ENCODE measurements at regions not wholly inside any gene's neighbourhood (a gene's known extent, or its start where the extent isn't known, plus 50 kb on each side); places are given as distances from the start of the nearest gene placed in this dataset.

DNA sequence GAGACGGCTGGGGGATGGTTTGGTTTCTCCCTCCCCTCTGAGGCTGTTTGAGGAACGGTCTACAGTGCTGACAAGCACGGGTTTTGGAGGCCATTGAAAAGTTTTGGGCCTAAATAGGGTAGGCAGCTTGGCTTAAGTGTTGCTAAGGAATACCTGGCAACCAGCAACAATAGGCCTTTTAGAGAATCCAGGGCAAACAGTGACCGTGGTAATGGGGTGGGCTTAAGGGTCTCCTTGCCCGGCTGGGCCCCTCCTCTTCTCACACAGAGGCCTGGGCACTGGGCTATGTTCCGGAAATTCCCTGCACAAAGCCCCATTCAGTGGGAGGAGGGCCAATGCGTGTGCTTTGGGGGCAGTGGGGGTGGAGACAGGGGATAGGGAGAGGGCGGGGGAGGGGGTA is 55.4 kb downstream of the ASCL1 start:
- ChIA-PET CTCF (no interaction called here), POLR2A (no interaction called here), RAD21 (ENCODE audit: low non-redundant PET in 1 of 2, low total read pairs in 2 of 2, uncharacterized antibody in 2 of 2, unreplicated experiment in 2 of 2) (no interaction called here)
- Histone ChIP-seq H3K27ac (ENCODE audit: low read depth, low read length) (no peak overlapping the region), H2AFZ (ENCODE audit: low read depth, low read length, poor library complexity, severe bottlenecking) (no peak overlapping the region), H3K4me3 (replicated peaks in 1 of 2; ENCODE audit: low read depth in 1 of 2, low read length in 2 of 2) (no peak overlapping the region), H3K4me1 (ENCODE audit: control insufficient read depth in 1 of 2, insufficient read depth in 2 of 2, low read length in 2 of 2) (no peaks in the 10 kb centered on the region), H3K36me3 (ENCODE audit: control insufficient read depth in 1 of 2, insufficient read depth in 2 of 2, low read length in 2 of 2) (no peaks in the 10 kb centered on the region), H3K9me2 (ENCODE audit: insufficient read depth) (no peaks in the 10 kb centered on the region), H3K4me2 (ENCODE audit: low read length) (no peak overlapping the region), H3K79me2 (ENCODE audit: insufficient read depth, low read length) (no peaks in the 10 kb centered on the region), H3K9me3 (ENCODE audit: control insufficient read depth in 1 of 2, insufficient read depth in 1 of 2, low read depth in 1 of 2, low read length in 2 of 2) (no peaks in the 10 kb centered on the region), H4K20me1 (ENCODE audit: insufficient read depth) (no peaks in the 10 kb centered on the region), H3K27me3 (ENCODE audit: insufficient read depth, low read length) (peaks cover 9% of the 10 kb centered on the region; the same call in 1 of the 2 replicates), H3K9ac (ENCODE audit: low read length) (no peak overlapping the region)
- intact Hi-C loops (cut with micrococcal nuclease) = no loop called here
- BruUV-seq (replicated peaks) = no TSS peak
- ATAC-seq (no peak), DNase-seq (ENCODE audit: low read depth, low spot score) (no peak)
- no peak for TF ChIP-seq ELF1 (IDR thresholded peaks at IDR 0.05; ENCODE audit: borderline replicate concordance, low read depth)
- TF ChIP-seq CBX3 (IDR thresholded peaks at IDR 0.05; ENCODE audit: low read depth) = no peak
- TF ChIP-seq EZH2phosphoT487 (IDR thresholded peaks at IDR 0.05; ENCODE audit: borderline replicate concordance) = no peak
- TF ChIP-seq EZH2 (IDR thresholded peaks at IDR 0.05) = no peak
- TF ChIP-seq, protein P1, sequence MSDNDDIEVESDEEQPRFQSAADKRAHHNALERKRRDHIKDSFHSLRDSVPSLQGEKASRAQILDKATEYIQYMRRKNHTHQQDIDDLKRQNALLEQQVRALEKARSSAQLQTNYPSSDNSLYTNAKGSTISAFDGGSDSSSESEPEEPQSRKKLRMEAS (IDR thresholded peaks at IDR 0.05) = no peak
- no peak for TF ChIP-seq YY1 (IDR thresholded peaks at IDR 0.05; ENCODE audit: extremely low read depth, insufficient replicate concordance, low read depth, low read length)

DNA sequence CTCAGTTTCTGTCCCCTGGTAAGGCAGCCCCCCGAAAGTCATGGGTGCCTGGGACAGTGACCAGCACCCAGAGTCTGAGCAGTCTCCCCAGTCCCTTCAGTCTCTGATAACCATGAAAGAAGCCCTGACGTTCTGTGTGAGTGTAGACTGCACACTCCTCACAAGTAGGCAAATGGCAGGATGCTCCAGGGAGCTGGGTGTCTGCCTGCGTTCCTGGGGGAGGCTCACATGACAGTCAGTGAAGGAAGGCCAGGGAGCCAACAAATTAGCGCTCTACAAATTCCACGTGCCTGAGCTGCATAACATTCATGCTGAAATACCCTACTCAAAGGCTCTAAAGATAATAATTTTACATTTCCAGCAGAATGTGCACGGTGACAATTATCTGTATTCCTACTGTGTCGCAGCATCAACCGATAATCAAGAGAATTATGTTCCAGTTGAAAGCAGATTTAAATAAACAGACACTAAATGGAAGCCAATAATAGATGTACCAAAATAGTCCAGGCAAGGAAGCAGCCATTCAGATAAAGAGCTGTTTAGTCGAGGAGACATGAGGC is 56.3 kb downstream of the ASCL1 start:
- no peaks in the 10 kb centered on the region for H3K9me2 ChIP-seq (ENCODE audit: insufficient read depth)
- H2AFZ ChIP-seq (ENCODE audit: low read depth, low read length, poor library complexity, severe bottlenecking) = no peak overlapping the region
- no peaks in the 10 kb centered on the region for H3K4me1 ChIP-seq (ENCODE audit: control insufficient read depth in 1 of 2, insufficient read depth in 2 of 2, low read length in 2 of 2)
- ChIA-PET RAD21 (ENCODE audit: low non-redundant PET in 1 of 2, low total read pairs in 2 of 2, uncharacterized antibody in 2 of 2, unreplicated experiment in 2 of 2) (no interaction called here), POLR2A (no interaction called here), CTCF (no interaction called here)
- H3K36me3 ChIP-seq (ENCODE audit: control insufficient read depth in 1 of 2, insufficient read depth in 2 of 2, low read length in 2 of 2) = no peaks in the 10 kb centered on the region
- intact Hi-C loops (cut with micrococcal nuclease) = no loop called here
- no peaks in the 10 kb centered on the region for H3K9me3 ChIP-seq (ENCODE audit: control insufficient read depth in 1 of 2, insufficient read depth in 1 of 2, low read depth in 1 of 2, low read length in 2 of 2)
- H3K9ac ChIP-seq (ENCODE audit: low read length) = no peak overlapping the region
- H3K27me3 ChIP-seq (ENCODE audit: insufficient read depth, low read length) = peaks cover 9% of the 10 kb centered on the region; the same call in 1 of the 2 replicates
- H3K79me2 ChIP-seq (ENCODE audit: insufficient read depth, low read length) = no peaks in the 10 kb centered on the region
- no peak overlapping the region for H3K4me3 ChIP-seq (replicated peaks in 1 of 2; ENCODE audit: low read depth in 1 of 2, low read length in 2 of 2)
- BruUV-seq (replicated peaks) = no TSS peak
- ATAC-seq (no peak), DNase-seq (ENCODE audit: low read depth, low spot score) (no peak)
- H3K27ac ChIP-seq (ENCODE audit: low read depth, low read length) = no peak overlapping the region
- no peak overlapping the region for H3K4me2 ChIP-seq (ENCODE audit: low read length)
- no peaks in the 10 kb centered on the region for H4K20me1 ChIP-seq (ENCODE audit: insufficient read depth)
- TF ChIP-seq RAD21 (IDR thresholded peaks at IDR 0.05; ENCODE audit: low read depth) = no peak
- TF ChIP-seq, protein P2, sequence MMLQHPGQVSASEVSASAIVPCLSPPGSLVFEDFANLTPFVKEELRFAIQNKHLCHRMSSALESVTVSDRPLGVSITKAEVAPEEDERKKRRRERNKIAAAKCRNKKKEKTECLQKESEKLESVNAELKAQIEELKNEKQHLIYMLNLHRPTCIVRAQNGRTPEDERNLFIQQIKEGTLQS (IDR thresholded peaks at IDR 0.05) = no peak
- TF ChIP-seq, protein P3, sequence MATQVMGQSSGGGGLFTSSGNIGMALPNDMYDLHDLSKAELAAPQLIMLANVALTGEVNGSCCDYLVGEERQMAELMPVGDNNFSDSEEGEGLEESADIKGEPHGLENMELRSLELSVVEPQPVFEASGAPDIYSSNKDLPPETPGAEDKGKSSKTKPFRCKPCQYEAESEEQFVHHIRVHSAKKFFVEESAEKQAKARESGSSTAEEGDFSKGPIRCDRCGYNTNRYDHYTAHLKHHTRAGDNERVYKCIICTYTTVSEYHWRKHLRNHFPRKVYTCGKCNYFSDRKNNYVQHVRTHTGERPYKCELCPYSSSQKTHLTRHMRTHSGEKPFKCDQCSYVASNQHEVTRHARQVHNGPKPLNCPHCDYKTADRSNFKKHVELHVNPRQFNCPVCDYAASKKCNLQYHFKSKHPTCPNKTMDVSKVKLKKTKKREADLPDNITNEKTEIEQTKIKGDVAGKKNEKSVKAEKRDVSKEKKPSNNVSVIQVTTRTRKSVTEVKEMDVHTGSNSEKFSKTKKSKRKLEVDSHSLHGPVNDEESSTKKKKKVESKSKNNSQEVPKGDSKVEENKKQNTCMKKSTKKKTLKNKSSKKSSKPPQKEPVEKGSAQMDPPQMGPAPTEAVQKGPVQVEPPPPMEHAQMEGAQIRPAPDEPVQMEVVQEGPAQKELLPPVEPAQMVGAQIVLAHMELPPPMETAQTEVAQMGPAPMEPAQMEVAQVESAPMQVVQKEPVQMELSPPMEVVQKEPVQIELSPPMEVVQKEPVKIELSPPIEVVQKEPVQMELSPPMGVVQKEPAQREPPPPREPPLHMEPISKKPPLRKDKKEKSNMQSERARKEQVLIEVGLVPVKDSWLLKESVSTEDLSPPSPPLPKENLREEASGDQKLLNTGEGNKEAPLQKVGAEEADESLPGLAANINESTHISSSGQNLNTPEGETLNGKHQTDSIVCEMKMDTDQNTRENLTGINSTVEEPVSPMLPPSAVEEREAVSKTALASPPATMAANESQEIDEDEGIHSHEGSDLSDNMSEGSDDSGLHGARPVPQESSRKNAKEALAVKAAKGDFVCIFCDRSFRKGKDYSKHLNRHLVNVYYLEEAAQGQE (IDR thresholded peaks at IDR 0.05; ENCODE audit: low read depth) = no peak
- no peak for TF ChIP-seq POLR2A (IDR thresholded peaks at IDR 0.05; ENCODE audit: borderline replicate concordance, extremely low read depth, insufficient read depth, insufficient read length)
- TF ChIP-seq CEBPB (IDR thresholded peaks at IDR 0.05; ENCODE audit: low read depth) = no peak
- TF ChIP-seq SRF (IDR thresholded peaks at IDR 0.05; ENCODE audit: low read depth) = no peak
- no peak for TF ChIP-seq YY1 (IDR thresholded peaks at IDR 0.05; ENCODE audit: extremely low read depth, insufficient replicate concordance, low read depth, low read length)
- no peak for TF ChIP-seq EGR1 (IDR thresholded peaks at IDR 0.05; ENCODE audit: low read depth)
- TF ChIP-seq FOSL1 (IDR thresholded peaks at IDR 0.05; ENCODE audit: low read depth) = no peak
- no peak for TF ChIP-seq SP1 (IDR thresholded peaks at IDR 0.05; ENCODE audit: low read depth)
- TF ChIP-seq, protein P1 (IDR thresholded peaks at IDR 0.05) = no peak
- no peak for TF ChIP-seq EZH2 (IDR thresholded peaks at IDR 0.05)
- no peak for TF ChIP-seq TCF7L2 (IDR thresholded peaks at IDR 0.05; ENCODE audit: borderline replicate concordance, extremely low read depth, insufficient read depth, insufficient read length)

All from HCT116 (cell line).